Cerebellar cortex (tissue), 1 donor: ENCODE measurements at regions not wholly inside any gene's neighbourhood (a gene's known extent, or its start where the extent isn't known, plus 50 kb on each side); places are given as distances from the start of the nearest gene placed in this dataset.
"Not testable (repeated sequence)": the region's sequence is repeated elsewhere in the genome, so short reads cannot be mapped to it uniquely, and the experiment has no call there.

Experiments
- DNase-seq: peaks from one replicate; pipeline ENCODE4 v3.0.0-alpha.2; 2015; ENCODE audit warnings: low spot score

DNA sequence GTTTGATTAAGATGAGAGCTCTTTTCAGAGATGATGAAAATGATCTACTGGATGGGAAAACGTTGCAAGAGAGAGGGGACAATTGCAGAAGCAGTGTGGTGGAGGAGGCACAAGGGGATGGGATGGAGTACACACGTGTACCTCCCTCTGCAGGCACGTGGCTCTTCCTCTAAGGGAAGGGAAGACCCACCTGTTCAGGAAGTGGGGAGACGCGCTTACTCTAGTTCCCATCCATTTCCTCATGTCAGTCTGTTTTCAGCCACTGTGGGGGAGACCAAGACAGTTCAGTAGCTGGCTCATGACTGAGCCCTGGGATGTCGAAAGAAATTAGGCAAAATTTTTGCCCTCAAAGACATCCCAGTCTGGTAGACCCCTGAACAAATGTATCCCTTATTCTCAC, 619.2 kb upstream of the CLINT1 start:
- no peak for DNase-seq

DNA sequence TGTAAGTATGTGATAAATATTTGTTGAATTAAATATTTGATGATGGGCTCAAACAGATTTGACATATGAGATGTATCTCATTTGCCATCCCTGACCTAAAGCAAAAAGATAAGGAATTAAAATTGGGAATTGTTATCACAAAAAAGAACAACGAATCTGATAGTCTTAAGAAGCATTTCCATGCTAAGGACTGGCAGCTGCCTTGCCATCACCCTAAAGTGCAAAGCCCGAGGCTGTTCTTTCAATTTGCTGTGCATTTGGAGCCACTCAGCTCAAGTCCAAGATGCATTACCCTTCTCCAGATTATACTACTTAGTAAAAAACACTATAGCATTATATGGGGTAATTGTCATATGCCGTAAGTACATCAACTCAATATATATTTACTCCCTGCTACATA, 618.3 kb upstream of the CLINT1 start:
- DNase-seq: no peak

DNA sequence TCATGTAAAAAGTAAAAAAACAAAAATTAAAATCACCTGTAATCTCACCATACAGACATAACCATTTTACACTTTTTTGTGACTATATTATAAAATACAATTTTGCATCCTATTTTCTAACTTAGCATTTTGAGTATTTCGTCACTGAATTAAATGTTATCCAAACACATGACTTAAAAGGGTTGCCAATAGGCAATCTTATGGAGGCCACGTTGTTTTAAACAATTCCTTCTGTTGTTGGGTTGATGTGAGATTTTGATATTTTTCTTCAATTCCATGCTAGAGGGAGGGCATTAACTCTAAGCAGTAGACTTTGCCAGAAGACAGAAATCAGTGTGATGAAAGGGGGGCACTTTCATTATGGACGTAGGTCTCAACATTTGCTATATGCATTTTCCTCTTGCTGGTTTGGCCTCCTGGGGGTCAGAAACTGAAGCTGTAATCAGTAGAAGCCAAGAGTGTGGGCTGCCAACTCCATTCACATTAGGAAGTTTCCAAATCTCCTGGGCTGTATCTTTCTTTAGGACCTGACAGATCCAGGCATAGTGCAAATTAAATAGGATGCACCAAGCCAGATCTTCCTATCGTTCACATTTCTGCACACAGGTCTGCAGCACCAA, 614.2 kb upstream of the CLINT1 start:
- no peak for DNase-seq

DNA sequence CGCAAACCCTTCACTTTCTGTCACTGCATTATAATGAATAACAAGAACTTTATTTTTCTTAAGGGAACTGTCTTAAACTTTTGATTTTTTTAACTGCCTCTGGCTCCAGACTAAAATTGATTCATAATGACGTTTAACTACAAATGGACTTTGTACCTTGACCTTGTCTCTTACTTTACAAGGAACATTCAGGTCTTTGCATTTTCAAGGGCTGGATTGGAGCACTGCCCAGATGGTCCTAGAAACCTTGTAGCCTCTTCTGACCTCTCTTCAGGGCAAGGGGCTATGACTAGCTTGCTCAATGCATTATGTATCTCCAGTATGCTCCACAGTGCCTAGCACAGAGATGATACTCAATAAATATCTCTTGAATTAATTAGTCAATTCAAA, 612.6 kb upstream of the CLINT1 start:
- DNase-seq: no peak

DNA sequence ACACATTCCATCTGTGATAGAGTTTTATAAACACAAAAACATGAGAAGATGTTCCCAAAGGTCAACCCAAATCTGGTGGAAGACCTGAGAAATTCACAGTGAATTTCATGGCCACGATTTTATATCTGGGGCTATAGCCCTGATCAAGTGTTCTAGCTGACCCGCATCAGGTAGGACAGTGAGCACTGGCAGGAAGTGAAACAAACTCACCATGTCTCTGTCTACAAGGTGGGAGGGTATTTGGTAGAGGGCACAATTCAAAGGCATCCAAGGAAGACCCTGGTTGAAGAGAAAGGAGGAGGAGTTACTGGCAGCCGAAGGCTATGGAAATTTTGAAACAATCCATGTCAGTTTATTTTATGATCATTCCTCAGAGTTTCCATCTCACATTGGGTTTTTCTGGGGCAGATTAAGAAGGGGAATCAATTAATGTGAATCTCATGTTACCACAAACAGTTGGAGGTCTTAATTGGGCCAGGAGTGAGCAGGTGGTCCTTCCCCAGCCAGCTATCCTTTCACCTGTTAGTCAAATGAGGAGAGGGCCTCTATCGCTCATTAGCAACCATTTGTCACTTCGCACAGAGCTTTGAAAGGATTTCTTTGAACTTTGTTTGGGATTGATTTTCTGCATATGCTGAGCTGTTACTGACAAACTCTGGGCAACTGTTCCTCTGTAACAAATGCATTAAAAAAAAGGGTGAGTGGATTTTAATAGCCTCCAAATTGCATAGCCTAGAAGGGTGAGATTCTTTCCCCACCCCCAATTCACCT, 612.0 kb upstream of the CLINT1 start:
- no peak for DNase-seq

DNA sequence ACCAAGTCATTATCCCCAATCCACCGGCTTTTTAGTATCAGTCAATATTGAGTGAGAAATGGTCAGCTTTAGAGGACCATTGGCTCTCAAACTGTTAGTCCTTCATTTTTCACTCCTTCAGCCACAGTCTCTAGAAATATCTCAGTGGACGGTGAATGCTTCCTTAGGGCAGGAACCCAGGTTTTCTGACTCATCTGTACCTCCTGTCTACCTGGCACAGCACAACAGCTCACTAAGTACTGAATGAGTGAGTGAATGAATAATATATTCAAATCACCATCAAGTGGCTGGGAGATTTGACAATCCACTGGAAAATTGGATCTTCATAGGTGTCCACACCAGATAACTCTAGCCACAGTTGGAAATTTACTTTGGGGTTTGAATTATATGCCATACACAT, 609.5 kb upstream of the CLINT1 start:
- no peak for DNase-seq

DNA sequence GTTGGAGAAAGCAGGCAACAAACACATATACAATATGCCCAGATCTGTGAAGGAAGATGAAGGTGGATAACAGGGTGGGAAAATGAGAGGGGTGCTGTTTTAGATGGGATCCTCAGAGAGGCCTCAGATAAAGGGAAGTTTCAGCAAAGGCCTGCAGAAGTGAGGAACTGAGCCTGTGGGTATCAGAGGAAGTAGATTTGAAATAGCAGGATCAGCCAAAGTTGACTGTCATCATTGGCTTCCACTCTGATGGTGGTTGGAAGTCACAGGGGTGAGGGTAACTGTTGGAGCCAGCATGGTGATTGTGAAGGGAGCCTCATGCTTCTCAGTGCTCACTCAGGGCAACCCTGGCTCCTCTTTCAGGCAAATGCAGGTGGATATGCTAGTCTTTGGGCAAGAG, 607.2 kb upstream of the CLINT1 start:
- no peak for DNase-seq

DNA sequence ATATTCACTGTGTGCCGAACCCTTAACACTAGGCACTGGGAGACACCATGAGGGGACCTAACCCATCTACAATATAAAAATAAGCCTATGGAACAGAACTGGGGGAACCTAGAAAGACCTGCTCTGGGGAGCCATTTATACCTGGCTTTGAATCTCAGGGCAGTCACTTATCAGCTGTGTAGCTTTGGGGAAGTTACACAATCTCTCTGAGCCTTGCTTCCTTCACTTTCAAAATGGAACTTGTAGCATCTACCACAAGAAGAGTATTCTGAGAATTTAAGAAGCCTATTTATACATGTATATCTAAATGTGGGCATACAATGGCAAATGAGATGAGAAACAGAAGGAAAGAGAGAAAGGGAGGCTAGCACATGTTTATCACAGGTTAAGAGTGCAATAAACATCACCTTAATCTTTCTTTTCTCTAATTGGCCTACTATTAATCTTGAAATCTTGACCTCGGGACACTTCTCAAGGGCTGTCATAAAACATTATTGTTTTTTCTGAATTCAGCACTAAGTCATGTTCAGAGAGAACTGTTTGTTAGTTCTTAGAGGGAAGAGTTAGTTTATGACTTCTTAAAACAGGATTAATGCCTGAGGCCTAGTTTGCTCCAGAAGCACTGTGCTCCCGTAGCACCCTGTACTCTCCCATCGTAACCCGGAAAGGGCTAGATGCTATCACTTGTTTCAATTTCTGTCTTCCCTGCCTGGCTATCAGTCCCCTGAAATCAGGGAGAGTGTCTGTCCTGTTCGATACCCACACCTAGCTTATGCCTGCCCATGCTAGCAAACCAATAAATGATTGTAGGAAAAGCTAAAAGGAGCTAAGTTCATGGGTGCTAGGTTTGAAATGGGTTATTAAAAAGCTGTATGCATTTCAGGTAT, 606.4 kb upstream of the CLINT1 start:
- DNase-seq: no peak

DNA sequence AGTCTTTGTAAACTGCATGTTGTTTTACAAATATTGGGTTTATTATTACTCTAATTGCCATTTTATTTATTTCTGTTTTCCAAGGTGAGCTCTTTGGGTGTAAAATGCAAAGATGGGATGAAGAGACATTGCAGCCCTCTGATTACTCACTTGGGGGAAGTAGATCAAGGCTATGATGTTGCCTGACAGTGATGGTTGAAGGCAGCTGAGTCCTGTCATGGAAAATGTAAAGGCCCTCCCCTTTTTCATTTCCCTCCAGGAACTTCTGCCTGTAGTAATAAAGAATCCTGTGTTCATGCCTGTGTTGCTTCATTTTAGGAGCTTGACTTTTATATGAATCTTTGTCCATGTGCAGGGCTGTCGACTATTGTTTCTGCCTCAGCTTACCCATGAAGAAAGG, 605.4 kb upstream of the CLINT1 start:
- DNase-seq: no peak

DNA sequence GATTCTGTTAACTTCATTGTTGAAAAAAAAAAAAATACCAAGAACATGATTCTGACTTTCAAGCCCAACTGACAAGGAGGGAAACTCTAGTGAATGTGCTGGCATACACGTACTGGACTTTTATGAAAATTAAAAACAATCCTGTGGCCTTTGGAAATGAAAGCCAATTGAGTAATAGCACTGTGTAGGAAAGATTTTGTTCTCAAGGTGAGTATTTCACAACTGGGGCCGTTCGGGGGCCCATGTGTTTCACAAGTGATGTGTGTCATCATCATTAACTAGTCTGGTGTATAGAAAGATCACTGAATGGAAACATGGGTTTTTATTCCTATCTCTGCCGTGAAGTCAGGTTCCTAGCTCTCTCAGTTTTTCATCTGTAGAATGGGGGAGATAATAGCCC, 605.0 kb upstream of the CLINT1 start:
- no peak for DNase-seq

DNA sequence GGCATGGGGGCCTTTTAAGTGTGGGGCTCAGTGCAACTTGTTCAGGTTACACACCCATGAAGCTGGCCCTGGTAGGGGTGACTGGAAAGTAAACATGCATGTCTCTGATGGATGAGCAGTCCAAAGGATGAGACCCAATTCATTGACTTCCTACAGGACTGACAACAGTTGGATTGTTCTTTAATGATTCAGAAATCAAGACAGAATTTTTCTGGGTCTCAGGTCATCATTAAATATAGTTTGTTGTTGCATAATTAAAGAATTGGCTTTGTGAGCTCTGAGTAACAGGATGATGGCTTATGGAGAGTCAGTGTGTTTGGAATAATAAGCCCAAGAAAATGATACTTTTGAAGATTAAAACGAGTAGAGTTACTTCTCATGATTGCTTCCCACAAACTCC, 604.2 kb upstream of the CLINT1 start:
- no peak for DNase-seq

DNA sequence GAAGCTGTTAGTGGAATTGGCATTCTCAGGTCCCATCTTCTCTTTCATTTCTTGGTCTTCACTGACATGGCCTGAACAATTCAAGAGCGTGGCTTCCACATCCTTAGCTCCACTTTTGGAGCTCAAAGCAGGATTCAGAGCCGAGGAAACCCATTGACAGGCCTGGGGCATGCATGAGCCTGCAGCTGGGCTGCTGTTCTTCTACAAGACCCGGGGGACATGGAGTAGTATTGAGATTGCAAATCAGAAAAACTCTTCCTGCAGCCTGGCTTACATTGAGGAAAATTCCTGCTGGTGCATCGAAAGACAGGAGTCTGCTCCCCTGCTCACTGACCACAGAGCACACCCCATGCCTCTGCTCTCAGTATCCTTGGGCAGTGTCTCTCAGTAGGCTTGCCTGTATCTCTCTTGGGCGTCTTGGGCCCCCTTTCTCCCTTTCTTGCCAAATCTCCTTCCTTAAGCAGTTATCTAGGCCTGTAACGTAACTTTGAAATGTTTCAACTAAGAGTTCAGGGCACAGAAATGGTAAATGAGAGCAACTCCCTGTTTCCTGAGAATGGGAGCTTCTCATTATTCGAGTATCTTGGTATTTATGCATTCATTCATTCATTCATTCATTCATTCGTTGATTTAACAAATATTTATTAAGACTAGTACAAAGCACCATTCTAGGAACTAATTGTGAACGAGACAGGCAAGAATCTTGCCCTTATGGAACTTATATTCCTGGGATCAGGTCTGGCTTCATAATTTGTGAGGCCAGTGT, 603.6 kb upstream of the CLINT1 start:
- no peak for DNase-seq

DNA sequence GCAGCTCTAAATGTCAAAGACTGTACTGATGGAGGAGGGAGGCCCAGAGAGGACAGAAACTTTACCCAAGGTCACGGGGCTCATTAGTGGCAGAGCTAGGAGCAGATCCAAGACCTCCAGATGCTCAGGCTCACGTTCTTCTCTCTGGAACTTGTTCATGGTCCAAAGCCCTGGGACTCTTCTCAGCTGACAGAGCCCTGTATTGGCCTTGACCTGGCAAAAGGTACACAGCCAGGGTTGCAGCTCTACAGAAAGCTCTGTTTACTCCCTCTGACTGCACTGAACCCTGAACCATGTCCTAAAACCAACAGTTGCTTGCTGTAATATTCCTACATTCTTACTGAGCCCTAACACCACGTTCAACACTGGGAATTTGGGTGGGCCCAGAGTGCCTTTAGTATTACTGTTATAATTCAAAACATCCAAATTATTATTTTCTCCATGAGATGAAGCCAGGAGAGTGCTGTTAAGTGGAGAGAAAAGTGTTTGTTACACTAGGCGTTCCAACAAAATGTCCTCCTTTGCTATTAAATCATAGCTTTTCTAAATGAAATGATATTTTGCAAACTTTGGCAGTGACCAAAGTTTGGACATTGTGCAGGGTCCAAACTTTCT, 602.4 kb upstream of the CLINT1 start:
- no peak for DNase-seq

DNA sequence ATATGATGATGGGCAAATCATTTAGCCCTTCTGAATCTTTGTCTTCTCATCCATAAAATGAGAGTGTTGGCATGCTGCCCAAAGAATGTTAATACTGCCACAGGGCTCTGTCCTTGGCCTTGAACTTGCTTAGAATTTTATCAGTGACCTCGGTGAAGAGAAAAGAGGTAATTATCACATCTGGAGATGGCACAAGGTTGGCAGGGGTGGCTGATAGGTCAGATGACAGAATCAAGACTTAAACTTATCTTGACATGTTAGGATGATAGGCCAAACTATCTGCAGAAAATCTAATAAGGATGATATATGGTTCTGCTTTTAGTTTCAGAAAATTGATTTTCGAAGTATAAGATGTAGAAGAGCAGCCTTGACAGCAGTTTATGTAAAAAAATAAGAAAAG, 599.1 kb upstream of the CLINT1 start:
- no peak for DNase-seq

DNA sequence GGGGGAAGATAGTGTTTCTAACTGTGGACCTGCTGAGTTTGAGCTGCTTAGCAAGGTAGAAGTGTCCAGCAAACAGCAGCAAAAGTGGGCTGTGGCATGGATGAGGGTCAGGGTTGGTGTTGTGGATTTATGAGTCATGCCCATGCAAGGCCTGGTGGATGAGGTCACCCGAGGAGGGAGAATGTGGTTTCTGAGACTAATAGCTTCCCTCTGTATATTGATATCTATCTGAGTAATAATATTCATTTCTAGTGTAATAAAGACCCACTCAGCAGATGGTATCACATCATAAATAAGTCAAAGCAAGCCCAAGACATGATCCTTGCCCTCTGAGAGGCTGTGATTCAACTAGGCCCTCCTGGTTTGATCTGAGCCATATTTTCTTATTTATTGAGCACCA, 597.8 kb upstream of the CLINT1 start:
- no peak for DNase-seq

DNA sequence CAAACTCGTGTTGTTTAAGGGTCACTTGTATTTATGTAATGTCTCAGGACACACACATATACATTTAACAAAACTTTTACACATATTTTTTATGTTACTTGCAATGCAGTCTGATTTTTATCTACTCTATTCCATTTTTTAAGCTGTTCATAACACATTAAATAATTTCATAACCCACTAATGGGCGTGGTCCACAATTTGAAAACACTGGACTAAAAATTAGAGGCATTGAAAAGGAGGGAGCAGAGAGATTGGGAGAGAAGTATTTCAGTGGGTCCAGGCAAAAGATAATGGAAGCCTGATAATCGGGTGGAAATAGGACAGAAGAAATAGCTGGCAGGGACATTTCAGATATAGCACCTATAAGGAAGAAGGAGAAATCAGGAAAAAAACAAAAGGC, 597.3 kb upstream of the CLINT1 start:
- DNase-seq: no peak

DNA sequence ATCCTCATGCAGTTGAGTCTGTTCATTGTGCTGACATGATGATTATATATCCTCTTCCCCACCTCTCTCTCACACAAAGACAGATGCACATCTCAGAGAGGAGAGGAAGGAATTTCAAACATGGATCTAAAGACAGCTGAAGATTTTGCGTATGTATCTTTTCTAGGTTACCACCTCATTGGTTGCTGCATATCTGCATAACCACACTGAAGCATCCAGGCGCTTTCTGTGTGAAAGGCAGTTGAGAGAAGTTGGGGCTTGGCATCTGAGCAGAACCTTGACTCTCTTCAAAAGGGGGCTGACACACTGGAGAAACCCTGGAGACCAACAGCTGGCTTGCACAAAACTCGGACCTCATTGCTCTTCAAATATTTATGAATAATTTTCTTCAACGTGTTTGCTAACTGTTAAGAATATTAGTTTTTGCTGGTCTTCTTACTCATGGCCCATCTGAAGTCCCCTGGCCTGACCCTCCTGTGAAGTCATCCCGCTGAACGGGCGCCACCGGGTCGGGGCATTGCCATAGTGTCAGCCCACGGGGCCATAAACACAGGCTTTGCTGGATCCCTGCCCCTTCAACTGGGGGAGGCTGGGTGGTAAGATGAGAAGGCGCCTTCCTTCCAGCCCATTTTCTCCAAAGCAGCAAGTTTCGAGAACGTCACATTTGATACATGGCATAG, 593.2 kb upstream of the CLINT1 start:
- DNase-seq: no peak

DNA sequence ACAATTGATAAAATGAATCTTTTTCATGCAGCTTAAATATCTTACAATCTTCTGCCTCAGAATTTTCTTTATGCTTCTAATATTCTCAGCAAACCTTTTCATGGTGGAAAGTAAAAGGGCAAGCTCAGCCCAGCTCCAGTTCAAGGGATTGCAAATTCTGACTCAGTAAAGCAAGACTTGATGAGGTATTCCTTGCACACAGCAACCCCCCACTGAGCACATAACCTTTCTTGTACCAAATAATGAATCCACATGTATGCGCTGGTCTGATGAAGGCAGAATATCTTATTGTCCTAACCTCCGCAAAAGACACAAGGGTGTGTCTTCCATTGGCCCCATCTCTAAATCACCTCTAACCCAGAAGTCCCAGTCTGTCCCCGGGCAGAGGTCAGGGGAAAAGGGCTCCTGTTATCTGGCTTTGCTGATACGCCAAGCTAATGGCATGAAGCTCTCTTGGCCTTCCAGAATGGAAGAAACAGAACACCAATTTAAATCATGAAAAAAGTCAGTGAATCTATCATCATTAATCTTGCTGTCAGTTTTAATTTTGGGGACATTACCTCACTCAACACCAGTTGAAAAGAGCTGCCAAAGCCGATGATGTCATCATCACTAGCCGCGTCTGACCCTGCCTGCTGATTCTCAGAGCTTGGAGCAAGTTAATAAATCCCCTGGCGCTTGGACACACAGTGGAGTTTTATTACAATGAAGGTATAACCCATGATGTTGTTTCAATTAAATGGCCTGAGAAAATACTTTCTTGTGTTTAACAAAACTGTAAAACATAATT, 592.5 kb upstream of the CLINT1 start:
- DNase-seq: no peak

DNA sequence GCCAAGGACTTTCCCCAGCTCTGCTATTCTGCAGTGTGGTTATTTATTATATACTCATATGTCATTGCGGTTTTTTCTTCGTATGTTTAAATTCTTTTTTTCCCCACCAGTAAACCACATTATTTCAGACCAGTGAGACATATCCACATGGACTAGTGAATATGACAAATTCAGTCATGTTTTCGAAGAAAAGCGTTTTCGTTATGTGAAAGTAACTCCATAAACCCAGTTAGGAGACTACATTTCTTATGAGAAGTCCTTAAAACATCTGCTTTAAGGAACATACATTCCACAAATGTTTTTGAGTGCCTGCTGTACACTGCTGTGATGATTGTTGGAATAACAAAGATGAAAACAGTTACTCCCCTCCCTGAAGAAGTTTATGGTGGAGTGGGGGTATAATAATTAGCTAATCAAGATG, 591.8 kb upstream of the CLINT1 start:
- DNase-seq: no peak

DNA sequence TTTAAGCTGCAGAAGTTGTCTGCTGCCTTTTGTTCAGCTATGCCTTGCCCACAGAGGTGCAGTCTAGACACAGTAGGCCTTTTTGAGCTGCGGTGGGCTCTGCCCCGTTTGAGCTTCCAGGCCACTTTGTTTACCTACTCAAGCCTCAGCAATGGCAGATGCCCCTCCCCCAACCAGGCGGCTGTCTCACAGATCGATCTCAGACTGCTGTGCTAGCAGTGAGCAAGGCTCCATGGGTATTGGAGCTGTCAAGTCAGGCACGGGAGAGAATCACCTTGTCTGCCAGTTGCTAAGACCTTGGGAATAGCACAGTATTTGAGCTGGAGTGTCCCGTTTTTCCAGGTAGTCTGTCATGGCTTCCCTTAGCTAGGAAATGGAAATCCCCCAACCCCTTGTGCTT, 587.8 kb upstream of the CLINT1 start:
- DNase-seq: not testable (repeated sequence)
